ENCODE measurements at regions not wholly inside any gene's neighbourhood (a gene's known extent, or its start where the extent isn't known, plus 50 kb on each side); places are given as distances from the start of the nearest gene placed in this dataset.
"Not testable (repeated sequence)": the region's sequence is repeated elsewhere in the genome, so short reads cannot be mapped to it uniquely, and the experiment has no call there.

DNA sequence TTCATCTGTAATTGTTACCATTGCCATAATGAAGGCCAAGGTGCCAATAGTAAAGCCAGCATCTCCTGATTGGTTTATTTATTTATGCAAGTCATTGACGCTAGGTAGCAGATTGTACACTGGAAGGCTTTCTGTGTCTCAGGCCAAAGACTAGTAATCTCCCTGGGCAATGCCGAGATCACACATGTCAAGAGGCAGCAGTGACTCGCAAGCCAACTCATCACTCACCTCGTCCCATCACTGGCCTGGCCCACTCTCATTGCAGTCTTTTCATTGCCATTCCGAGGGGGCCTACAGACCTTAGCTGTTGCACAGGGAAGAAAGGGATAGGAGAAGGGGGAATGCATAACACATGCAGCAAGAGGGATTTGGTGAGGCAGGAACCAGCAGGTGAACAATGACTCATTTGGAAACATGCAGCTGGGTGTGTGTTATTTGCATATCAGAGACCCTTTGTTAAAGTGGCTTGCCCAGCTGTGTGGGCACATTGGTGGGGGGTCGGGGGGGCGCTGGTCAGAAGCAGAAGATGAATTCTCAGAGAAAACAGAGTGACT lies 448.7 kb upstream of the HNRNPA3 start:
- DNase-seq (ENCODE audit: low read depth in 2 of 2), result no peak

DNA sequence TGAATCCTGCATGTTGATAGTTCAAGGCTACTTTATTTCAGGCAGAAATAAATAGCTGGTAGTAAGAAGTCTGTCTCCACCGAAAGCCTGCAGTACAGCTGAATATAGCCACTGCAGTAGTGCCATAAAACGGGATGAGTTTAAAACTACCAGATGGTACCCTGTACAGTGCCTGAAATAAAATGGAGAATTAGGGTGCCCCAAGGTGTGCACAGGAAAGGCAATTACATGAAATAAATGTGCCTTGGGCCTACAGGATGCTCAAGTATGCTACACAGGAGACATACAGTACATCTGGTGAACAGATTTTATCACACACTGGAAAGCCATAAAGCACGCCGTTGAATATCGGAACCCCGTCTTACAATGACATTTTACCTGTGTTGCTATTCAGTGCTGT lies 447.7 kb upstream of the HNRNPA3 start:
- no peak for DNase-seq (ENCODE audit: low read depth in 2 of 2)

DNA sequence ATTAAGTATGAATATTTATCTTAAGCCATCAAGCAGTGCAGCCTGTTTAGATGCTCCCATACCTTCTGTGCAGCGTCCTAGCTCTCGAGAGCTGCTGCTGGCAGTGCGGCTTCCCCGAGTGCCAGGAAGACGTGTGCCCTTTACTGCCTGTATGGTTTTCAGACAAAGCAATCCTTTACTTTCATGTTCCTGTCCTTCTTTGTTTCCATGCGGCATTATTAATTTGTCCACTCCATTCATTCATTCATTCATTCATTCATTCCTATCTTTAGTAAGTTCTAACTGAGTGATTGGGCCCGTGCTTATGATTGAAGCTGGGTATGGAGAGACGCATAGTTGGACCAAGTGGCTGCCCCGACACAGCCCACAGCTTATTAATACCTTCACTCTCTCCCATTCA lies 446.6 kb upstream of the HNRNPA3 start:
- no peak for DNase-seq (ENCODE audit: low read depth in 2 of 2)

DNA sequence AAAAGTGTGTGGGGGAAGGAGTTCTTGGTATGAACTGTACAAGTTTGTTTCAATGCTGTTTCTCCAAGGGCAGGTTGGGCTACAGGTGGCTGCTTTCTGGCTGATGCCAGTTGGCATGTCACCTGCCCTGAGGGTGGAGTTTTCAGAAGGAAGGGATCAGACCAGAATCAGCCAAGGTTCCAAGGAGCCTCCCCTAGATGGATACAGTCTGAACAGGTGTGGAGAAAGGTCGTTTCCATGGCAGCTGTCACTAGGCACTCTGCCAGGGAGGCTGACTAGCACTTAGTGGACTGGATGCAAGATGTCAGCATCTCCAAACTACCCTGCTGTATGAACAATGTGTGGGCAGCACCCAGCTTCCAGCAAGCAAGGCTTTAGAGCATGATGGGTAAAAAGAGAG lies 444.4 kb upstream of the HNRNPA3 start:
- no peak for DNase-seq (ENCODE audit: low read depth in 2 of 2)

DNA sequence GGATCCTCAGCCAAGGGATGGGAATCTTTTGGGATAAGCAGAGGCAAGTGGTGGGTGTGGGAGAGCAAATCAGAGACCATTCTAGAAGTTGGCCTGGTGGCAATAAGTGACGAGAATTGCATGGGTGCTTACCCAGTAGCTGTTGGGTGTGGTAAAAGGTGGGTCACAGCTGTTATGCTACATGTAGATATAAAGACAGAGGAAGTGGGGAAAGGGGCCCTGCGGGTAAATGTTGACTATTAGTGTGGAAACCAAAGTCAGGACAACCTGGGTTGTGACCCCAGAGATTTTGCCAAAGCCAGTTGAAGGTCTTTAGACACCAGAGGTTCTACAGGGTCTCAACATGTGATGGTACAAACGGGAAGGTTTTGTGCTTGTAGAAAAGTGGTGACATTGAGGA lies 443.6 kb upstream of the HNRNPA3 start:
- no peak for DNase-seq (ENCODE audit: low read depth in 2 of 2)

DNA sequence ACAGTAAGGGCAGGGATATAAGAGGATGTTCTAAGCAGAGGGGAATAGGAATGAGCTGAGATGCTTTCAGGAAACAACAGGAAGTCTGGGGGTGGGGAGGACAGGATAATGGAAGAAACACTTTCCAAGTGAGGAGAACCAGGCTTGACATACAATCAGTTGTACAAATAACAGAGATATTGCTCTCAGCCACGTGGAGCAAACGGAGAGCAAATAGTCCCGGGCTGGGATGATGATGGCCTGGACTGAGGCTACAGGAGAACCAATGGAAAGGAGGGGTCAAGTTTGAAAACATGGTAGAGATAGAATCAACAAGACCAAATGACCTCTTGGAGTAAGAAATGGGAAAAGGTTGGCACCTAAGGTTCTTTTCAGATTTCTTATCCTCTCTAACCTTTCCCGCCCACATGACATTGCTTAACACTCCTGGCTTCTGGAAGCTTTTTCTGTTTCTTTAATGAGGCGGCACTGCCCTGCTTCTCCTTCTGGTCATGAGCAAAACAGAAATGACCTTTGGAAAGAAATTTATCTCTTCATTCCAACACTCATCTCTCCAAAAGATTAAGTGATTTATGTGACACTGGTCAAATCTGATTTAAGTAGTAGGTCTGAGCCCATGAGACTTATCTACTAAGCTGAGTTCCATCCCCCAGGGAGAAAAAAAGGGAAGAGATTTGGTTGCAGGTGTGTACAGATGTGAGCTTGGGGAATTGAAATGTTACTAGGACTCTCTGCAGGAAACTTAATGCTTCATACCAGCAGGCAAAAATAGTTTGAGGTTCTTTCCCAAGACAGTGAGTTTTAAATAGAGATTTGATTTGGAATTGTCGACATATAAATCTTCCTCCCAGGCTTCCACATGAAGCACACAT lies 442.9 kb upstream of the HNRNPA3 start:
- DNase-seq (ENCODE audit: low read depth in 2 of 2), result no peak

DNA sequence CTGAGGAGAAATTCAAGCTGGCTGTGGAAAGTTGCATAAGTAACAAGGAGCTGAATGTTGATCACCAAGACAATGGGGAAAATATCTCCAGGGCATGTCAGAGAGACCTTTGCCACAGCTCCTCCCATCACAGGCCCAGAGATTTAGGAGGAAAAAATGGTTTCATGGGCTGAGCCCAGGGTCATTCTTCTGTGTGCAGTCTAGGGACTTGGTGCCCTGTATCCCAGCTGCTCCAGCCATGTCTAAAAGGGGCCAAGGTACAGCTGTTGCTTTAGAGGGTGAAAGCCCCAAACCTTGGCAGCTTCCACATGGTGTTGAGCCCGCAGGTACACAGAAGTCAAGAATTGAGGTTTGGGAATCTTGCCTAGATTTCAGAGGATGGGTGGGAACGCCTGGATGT lies 439.8 kb upstream of the HNRNPA3 start:
- DNase-seq (ENCODE audit: low read depth in 2 of 2), result no peak

DNA sequence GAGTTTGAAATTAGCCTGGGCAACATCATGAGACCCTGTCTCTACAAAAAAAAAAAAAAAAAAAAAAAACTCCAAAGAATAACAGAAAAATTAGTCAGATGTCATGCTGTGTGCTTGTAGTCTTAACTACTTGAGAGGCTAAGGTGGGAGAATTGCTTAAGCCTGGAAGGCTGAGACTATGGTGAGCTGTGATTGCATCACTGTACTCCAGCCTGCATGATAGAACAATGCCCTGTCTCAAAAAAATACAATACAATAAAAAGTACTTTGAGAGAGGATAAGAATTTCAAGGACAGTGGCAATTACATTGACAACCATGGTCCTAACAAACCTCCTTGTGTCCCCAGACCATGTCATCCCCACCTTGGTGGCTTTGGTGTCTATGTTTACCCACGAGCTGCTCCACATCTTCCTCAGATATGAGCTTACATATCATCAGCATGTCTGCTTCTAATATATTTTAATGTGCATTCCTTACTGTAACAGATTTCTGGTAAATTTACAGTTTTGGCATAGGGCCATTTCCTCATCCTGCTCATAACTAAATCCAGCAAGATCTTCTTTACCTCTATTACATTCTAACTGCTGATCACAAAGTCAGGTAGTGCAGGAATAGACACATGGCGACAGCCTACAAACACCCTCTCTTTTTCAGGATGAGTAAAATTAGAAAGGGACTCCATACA lies 437.7 kb upstream of the HNRNPA3 start:
- DNase-seq (ENCODE audit: low read depth in 2 of 2), result no peak

DNA sequence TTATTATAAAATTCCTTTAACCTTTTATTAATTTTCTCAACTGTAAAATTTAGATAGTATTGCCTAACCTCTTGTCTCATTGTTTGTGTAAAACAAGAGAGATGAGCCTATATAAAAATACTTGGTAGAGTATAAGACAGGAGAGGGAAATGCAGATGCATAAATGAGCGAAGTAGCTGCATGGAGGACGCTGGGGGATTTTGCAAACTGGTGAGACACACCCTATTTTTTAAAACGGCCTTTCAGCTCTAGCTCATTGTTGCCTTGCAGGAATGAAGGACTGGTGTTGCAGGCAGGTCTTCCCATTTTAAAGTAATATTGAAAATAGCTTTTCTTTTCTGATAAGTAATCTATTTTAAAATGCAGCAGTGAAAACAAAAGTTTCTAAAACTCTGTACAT lies 435.3 kb upstream of the HNRNPA3 start:
- no peak for DNase-seq (ENCODE audit: low read depth in 2 of 2)

DNA sequence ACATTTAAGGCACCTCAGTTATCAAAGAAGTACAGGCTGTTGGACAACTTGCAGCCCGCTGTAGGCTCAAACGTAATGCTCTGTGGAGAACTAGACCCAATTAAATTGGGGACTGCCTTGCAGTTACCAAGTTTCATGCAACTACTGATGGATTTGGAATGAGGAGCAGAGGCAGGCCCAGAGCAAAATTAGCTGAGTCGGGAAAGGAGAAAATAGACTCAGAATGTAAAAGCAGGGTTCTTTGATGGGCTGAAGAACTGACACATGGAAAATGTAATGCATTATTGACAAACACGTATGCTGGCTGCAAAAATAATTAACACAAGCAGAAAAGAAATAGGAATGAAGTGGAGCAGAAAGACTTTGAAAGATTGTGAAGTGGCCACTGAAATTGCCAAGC lies 432.7 kb upstream of the HNRNPA3 start:
- DNase-seq (ENCODE audit: low read depth in 2 of 2), result no peak

DNA sequence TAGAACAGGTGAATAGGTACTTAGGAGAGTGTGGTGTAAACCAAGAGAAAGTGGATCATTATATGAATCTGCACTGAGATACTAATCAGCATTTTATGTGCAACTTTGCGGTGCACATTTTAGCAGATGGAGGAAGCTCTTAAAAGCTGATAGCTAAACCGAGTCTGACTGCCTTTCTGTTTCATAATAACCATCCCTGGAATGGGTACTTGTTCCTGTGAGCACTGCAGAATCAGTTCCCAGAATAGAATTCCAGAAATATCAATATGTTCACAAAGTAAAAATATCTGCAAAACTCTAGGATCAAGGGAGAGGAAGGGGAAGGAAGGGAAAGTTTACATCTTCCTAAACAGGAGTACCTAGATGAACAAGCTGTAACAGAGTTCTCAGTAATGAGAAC lies 432.2 kb upstream of the HNRNPA3 start:
- DNase-seq (ENCODE audit: low read depth in 2 of 2), result no peak

DNA sequence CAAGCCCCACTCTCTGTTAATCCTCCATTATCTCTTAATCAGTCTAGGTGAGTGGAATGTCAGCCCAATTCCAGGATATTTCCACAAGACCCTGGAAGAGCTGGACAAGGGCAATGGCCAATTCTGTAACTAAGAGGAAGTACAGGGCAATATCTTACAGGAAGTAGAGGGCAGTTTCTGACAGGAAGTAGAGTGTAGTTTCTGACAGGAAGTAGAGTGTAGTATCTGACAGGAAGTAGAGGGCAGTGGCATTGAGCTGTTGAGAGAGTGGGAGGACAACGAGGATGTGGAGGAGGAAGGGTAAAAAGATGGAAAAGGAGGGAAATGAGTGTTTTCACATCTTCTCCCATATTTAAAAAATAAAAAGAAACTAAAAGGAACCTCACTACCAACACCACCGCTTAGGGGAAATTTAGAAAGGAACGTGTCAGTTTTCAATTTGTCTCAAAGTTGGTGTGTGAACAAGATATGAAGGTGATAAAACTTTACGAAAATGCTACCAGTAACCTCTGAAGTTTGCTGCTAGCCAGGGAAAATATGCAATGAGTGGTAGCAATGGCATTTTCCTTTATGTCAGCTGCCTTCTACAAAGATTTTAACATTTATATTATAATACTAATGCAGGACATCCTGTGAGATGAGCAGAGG lies 430.9 kb upstream of the HNRNPA3 start:
- no peak for DNase-seq (ENCODE audit: low read depth in 2 of 2)

DNA sequence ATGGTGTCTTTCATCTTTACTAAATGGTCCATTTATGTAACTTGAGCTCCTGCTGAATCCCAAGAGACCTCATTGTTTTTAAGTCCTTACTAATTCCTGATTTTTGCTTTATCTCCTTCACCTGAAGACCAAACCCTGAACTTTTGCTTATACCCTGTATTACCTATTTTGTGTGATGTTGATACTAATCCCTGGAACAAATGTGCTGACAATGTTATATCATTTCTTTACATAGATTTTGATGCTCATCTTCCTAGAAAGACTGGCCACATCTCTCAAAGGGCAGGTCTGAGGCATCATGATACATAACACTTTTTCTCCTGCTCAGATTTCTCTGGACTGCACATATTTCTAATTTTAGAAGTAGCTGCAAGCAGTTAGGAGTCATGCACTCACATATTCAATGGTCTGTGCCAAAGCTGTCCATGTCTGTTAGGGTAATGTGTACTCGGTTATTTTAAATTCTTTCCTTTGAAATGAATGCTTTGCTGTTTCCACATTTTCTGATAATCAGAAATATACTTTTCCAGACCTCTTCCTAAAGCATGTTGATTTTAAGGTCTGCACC lies 427.9 kb upstream of the HNRNPA3 start:
- DNase-seq (ENCODE audit: low read depth in 2 of 2), result no peak

DNA sequence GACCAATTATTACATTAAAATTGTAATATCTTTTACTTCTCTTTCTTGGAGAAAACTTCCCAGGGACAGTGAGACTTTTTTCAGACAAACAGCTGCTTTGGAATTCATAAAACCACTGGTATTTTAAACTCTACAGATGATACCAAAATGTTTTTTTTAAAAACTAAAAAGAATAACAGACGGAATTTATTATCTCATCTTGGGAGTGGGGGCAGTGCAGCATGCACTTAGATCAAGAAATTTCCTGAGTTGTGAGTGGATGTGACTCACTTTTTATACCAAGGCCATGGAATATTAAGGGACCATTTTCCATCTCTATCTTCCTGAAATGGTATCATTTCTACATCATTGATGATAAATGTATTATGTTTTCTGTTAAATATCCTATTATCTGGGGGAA lies 422.8 kb upstream of the HNRNPA3 start:
- no peak for DNase-seq (ENCODE audit: low read depth in 2 of 2)

DNA sequence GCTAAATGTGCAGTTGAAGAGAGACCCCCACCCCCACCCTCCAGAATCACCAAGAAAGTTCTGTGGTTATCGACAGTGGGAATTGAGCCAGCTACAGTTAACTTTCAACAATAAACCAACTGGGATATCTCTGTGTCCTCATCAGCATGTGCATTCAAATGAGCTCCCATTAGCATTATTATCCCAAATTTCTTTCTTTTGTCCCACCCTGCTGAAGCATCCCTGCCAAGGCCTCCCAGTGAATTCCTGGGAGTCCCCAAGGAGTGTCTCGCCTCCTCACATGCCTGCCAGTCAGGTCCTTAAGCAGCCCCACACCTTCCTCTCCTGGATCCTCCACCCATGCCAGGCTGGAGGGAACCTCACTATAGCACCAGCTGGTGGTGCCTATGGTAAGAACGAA lies 422.1 kb upstream of the HNRNPA3 start:
- no peak for DNase-seq (ENCODE audit: low read depth in 2 of 2)

DNA sequence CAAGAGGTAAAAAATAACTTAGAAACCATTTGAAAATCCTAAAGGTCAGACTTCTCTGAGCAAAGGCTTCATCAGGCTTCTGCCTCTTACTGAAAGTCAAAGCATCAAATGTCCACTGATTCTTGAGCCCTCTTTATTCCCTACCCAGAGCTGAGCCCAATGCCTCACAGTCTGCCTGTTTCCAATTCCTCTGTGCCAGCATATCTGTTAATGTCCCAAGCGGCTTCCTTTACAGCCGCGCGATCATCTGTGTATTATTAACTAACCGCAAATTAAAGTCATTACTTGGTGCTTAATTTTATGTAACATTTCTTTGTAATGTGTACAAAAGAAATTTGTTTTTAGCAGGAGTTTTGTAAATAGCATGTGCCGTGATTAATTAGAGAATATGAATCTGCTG lies 418.8 kb upstream of the HNRNPA3 start:
- DNase-seq (ENCODE audit: low read depth in 2 of 2), result no peak

DNA sequence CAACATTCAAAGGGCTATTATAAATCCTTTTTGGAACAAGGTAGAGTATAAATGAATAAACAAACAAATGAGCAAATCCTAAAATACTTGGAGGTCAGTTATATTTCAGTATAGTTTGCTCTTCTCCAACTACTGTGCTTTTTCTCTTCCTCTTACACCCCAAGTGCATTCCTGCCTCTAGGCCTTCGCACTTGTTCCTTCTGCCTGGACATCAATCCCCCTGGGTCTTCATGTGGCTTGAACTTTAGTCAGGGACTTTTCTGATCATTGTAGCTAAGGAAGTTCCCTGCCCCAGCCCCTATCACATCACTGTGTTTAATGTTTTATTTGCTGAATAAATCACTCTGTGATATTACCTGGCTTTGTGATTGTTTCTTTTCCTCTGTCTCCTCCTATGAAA lies 418.2 kb upstream of the HNRNPA3 start:
- no peak for DNase-seq (ENCODE audit: low read depth in 2 of 2)

DNA sequence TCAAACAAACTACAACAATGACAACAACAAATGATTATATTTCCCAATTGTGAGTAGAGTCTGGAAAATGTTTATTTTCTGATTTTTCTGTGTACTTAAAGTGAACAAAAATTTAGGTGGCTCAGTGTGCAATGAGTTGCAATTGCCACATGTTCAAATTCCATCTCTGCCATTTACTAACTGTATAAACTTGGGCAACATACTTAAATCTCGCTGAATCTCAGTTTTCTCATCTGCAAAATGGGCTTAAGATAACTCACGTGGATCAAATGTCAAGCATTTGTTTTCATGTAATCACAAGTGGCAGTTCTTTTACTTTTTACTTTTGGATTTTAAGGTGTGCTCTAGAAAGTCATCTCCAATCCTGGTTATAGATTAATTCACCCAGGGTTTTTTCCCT lies 416.8 kb upstream of the HNRNPA3 start:
- DNase-seq (ENCODE audit: low read depth in 2 of 2), result no peak

DNA sequence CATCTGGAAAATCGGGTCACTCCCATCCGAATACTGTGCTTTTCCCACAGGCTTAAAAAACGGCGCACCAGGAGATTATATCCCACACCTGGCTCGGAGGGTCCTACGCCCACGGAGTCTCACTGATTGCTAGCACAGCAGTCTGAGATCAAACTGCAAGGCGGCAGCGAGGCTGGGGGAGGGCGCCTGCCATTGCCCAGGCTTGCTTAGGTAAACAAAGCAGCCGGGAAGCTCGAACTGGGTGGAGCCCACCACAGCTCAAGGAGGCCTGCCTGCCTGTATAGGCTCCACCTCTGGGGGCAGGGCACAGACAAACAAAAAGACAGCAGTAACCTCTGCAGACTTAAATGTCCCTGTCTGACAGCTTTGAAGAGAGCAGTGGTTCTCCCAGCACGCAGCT lies 415.9 kb upstream of the HNRNPA3 start:
- not testable (repeated sequence) for DNase-seq (ENCODE audit: low read depth in 2 of 2)

DNA sequence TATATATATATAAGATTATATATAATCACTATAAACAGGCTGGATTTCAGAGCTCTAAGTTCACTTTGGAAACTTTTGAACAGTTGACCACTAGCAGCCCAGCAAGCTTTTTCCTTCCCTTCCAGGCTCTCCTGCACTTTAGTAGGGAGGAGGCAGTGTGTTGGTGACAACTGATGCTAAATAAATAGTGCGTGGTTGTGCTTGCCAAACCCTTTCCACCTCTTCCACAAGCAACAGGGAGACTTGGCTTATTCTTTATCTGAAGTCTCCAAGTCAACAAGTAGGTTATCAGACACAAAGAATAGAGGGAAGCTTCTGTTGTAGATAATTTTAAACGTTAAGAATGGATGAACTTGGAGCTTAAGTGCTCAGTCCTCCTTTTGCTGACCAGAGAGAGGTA lies 408.2 kb upstream of the HNRNPA3 start:
- no peak for DNase-seq (ENCODE audit: low read depth in 2 of 2)

DNA sequence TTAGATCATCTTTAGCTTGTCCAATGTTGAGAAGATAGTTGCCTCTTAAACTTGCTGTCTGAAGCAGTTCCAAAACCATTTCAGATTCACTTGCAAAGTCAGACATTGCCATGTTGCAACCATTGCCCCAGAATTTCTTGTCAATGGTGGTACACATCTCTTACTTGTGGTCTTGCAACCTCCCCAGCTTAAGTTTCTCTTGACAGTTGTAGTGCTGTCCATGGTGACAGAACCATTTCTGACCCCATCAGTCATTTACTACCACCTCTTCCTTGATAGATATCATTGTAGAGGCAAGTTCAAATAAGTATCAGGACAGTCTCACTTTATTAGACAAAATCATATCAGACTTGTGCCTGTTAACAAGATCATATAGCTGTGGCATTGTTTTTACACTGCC lies 407.2 kb upstream of the HNRNPA3 start:
- DNase-seq (ENCODE audit: low read depth in 2 of 2), result no peak

DNA sequence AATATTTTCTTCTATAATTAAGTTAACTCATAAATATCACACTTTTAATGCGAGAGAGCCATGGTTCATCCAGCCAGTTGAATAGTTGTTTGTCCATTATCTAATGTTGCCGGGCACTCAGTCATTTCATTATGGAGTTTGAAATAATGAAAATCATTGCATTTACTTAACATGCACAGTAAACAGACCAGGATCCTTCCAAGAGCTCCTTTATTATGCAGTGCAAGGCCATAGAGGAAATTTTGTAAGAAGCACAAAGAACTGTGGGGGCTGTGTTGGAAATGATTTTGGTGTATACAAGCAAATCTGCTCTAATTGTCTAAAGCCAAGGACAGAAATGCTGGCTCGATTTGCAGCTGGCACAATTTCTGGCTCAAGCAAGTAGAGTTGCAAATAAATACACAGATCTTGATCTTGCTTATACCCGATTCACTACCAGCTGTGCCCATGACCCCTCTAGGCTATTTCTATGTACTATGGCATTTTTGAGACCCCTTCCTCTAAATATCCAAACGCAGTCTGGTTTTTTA lies 400.3 kb upstream of the HNRNPA3 start:
- no peak for DNase-seq (ENCODE audit: low read depth in 2 of 2)
